ENCODE measurements at regions not wholly inside any gene's neighbourhood (a gene's known extent, or its start where the extent isn't known, plus 50 kb on each side); places are given as distances from the start of the nearest gene placed in this dataset.

DNA sequence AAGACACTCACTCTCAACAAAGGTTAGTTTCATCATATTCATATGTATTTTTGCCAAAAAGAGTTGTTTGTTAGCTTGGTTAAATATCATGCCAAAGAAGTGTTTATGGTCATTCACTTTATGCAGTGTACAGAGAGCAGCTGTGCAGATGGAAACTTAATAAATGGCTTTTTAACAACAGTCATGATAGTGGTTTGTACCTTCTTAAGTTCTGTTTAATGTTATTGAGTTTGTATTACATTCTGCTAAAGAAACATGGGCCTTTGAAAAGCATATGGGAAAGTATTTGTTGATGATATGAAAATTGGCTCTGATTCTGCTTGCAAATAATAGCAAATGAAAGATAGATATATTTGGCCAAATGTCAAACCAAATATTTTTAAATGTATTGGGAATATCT is 607.3 kb downstream of the NCAM2 start:
- DNase-seq (ENCODE audit: low read depth), result no peak

DNA sequence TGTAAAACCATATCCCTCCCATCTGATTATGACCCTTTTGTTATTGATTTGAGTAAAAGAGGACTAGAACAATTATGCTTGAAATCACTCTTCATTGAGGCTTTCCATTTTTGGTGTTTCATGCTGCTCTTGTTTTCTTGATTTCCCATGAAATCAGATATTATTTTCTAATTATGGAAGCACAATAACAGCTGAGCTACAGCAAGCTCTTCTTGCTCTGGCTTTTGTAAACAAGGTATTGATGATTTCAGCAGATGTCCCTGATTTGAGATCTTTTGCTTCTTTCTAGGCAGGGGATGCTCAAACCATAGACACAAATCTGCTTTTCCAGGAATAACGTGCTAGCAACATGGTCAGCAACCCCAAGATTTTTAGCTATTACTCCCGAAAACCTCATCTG is 607.8 kb downstream of the NCAM2 start:
- no peak for DNase-seq (ENCODE audit: low read depth)

DNA sequence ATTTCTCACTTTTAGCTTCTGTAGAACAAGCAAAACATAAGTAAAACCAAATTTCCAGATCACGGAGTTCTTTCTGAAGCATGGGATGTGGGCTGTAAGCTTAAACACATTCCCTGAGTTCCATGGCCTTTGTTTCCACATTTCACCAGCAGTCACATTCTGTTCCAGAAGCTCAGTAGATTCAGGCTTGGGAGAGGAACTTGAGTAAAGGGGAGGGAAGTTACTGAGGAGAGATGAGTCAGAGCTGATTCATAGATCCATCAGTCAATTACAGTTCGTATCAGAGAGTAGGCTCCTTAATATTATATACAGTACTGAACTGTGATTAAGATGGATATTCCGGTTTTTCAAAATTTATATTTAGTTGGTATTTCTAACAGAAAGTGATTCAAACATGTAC is 614.3 kb downstream of the NCAM2 start:
- DNase-seq (ENCODE audit: low read depth), result peak; percentile 75

DNA sequence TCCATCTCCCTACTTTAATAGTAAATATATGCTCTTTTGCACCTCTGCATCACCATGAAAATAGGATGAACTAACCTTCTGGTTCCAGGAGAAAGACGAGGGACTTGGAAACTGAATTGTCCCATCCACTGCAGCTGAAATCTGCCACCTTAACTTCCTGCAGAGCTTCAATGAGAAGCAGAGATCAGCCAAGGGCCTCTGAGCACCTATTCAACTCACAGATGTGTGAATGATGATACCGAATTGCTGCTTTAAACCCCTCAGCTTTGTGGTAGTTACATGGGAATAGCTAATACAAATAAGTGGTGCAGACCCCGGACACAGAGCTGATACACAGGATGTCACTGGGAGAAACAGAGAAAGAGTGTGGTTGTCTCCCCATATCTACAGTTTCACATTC is 616.8 kb downstream of the NCAM2 start:
- DNase-seq (ENCODE audit: low read depth), result no peak

DNA sequence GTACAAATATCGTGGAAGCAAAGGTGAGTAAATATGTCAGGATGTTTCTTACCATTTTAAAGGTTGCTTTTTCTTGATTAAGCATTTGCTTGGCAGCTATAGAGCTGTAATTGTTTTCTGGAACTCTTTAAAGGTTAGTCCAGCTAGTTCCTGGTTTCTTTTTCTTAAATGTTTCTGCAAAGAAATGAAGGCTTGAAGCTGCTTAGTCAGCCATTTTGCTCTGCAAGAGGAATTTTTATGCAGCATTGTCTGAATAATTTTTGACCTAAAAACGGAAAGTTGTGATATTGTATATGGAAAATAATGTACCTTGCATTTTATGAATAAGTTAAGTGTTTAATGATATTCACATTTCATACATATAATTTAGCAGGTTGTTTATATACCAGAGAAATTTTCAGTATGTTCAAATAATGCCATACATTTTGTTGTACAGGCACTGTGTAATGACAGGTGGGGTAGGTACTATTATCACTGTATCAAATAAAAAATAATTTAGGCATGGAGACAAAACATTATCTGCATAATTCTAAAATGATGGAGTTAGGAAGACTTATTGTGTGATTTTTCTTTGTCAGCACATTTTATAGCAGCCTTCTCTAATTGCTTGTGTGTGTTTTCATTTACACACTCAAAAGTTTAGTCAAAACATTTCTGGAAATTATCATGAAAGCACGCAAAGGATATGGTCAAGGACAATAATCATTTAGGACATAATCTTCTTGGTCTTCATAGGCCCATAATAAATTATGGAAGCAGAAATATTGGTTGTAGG is 624.4 kb downstream of the NCAM2 start:
- no peak for DNase-seq (ENCODE audit: low read depth)

DNA sequence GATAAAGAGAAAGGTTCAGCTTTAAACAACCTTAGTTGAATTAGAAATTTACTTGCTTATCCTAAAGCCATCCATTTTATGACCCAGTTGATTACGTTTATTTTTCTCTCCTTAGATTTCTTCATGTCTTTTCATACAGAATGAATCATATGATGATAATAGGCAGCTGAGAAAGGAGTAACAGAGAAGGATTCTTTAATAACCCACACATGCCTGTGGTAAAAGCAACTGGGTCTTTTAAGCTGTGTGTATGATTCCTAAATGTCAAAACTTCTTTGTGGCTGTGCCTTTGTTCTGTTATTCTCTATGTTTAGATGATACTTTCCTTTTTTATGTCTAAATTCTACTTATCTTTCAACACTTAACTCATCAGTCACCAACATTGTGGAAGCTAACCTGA is 626.5 kb downstream of the NCAM2 start:
- peak; percentile 6 for DNase-seq (ENCODE audit: low read depth)

DNA sequence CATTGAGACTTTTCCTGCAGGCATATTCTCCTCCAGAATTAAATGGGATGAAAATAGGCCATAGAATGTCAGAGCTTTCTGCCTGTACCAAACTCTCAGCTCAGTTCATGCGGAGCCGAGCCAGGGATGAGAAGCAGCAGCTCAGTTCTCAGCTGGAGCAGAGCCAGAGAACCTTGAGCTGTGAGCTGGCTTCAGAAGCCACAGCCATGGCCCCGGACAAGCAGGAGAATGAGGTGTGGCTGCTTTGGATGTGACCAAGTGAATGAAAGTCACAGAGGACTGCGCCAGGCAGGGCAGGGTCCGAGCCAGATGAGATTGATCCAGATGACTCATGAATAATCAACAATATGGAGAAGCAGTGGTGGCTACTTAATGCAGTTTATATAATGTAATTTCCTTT is 633.8 kb downstream of the NCAM2 start:
- peak; percentile 40 for DNase-seq (ENCODE audit: low read depth)

DNA sequence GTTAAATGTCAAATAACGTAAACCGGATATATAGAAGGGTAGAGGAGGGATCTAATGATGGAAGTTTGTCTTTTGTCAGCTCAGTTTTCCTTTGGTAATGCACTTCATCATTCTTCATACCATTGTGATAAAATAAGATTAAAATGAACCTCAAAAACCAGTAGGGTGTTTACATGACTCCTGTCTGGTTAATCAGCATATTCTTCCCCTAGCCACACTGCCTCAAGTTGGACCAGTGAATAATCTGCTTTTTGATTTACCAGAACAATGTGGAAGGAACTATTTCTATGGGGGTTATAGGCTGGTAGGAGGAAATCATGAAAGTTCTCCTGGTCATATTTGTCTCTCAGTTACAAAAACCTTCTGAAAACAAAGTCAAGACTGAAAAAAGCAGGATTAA is 634.7 kb downstream of the NCAM2 start:
- DNase-seq (ENCODE audit: low read depth), result no peak

DNA sequence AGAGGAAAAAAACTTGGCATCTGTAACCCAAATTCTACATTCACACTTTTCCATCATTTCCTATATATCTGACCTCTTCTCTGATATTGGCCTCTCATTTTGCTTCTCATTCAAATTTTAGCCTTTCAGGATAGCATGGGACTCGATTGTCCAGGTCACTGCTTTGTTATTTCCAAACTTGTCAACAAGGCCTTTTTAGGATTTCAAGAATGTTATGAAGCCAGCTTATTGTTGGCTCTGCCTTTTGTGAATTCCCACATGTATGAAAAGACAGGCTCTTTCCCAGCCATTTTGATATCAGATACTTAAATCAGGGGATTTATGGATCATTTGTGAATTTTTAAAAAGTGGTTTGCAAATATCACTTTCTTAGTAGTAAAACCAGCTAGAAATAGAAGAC is 663.5 kb downstream of the NCAM2 start:
- no peak for DNase-seq (ENCODE audit: low read depth)

DNA sequence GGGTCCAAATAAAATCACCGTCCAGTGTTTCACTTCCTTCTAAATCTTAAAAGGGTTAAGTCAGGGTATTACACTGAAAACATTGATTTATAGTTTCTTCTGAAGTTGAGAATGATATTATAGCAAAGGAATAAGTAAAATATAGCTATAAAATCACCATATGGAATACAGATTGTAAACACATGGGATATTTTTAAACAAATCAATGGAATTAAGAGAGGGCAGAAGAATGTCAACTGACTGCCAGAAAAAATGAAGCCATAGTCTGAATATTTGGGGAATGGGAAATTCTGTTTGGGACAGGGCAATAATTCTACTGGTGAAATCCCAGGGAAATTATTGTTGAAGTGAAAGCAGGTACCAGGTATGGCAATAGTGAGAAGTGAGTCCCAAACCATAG is 664.6 kb downstream of the NCAM2 start:
- DNase-seq (ENCODE audit: low read depth), result no peak

DNA sequence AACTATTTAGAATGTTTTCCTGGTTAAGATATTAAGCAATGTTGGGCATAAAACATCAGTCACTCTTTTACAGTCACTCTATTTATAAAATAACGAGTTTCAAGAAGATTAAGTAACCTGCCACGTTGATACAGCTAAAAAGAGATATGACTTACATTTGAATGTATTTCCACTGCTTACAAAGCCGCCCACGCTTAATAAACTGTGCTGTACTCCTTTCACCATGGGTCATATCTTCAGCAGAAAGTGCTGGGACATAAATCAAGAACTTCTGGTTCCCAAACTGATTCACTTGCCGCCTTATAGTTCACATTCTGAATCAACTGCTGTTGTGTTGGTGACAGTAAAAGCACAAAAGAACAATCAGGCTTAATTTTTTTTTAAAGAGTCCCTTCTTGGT is 666.7 kb downstream of the NCAM2 start:
- DNase-seq (ENCODE audit: low read depth), result no peak

DNA sequence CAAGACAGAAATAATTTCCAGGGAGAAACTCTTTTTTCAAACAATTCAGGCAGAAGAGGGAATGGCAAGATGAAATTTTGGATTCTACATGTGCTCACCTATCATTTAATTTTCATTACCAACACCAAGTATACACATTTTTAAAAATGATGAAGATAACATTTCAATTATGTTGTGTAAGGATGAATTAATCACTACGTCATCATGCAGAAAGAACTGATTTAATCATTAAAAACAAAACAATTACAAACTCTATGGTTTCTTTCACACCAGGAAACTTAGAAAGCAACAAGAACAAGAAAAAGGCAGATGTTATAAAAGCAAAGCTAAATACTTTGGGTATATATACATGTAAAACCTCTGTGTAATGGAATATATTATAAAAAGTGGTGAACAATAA is 668.5 kb downstream of the NCAM2 start:
- DNase-seq (ENCODE audit: low read depth), result no peak

DNA sequence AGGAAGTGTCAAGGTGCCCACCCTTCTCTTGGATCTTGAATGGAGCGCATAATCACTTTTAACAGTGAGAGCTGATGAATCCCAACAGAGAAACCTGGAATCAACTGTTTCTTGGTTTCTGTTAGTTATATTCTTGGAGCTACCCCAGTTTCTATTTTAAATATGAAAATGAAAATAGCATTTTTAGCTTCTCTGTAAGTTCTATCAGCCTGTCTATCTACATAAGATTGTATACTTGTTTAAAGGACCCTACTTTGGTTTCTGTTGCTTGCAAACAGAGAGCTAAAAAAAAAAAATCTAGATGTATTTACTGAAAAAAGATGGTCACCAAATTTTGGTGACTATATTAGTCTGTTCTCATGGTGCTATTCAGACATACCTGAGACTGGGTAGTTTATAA is 670.0 kb downstream of the NCAM2 start:
- no peak for DNase-seq (ENCODE audit: low read depth)

DNA sequence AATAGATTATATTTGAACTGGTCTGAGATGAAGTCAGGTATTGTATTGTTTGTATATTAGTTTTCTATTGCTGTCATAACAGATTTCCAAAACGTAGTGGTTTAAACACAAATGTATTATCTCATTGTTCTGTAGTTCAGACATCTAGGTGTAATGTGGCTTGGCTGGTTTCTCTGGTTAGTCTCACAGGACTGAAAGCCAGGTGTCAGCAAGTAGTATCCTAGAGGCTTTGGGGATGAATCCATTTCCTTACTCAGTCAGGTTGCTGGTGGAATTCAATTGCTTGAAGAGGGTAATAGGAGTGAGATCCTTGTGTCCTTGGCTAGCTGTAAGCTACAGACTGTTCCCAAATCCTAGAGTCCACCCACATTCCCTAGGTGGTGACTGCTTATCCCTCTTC is 675.8 kb downstream of the NCAM2 start:
- DNase-seq (ENCODE audit: low read depth), result no peak

DNA sequence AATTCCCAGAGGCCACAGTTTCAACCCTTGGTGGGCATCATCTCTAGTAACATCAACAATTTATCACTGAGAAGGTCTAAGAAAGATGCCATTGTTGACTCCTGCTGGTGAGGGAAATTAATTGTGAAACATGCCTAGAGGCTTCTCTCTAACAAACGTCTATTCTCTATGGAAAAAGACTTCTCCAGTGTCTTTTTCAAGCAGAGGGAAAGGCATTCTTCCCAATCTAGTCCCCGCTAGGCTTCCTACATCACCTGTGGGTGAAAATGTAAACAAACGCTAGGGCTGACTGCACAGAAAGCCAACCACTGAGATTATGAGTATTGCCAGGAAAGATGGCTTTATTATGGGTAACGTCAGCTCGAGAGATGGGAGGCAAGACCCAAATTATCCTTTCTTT is 677.4 kb downstream of the NCAM2 start:
- DNase-seq (ENCODE audit: low read depth), result no peak

DNA sequence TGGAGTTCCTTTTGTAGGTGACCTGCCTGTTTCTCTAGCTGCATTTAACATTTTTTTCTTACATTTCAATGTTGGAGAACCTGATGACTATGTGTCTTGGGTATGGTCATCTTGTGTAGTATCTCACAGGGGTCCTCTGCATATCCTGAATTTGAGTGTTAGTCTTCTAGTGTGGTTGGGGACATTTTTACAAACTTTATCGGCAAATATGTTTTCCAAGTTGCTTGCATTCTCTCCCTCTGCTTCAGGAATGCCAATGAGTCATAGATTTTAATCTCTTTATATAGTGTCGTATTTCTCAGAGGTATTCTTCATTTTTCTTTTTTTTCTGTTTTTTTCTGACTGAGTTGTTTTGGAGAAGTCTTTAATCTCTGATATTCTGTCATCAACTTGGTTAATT is 684.0 kb downstream of the NCAM2 start:
- peak; percentile 57 for DNase-seq (ENCODE audit: low read depth)

DNA sequence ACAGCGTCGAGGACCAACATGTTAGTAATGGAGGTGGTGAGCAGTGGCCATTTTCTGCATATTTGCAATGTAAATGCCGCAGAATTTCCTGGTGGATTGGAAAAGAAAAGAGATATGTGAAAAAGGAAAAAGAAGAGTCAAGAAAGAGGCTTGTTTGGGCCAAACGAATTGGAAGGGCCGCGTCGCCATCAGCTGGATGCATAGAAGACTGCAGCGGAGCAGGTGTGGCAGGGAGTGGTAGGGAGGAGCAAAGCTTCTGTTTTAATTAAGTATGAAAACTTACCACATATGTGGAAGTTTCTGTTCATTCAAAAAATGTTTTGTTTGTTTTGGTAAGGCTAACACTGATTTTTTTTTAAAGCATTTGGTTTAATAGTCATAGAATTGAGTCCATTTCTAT is 690.7 kb downstream of the NCAM2 start:
- peak; percentile 48 for DNase-seq (ENCODE audit: low read depth)

DNA sequence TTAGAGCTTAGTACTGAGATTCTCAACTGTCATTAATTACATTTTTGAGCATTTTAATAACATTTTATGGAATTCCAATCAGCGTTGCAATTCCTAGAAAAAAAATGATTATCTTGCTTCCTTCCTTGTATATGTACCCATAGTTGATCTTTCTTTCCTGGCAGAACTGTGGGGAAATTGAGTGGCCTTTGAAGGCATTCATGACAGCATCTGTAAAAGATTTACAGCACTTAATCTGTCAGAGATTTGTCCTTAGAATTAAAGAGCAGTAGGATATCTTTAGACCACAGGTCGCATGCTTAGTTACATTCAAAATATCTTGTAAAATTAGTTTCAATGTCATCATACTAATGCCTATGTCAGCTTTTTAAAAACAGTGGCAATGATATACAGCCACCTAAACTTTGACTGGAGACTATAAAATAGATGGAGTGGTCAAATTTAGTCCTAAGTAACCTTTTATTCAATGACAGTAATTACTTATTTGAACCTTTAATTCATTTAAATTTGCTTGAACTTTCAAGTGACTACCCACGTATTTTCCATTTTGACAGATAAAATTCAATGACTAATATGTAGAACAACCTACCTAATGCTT is 692.0 kb downstream of the NCAM2 start:
- no peak for DNase-seq (ENCODE audit: low read depth)

DNA sequence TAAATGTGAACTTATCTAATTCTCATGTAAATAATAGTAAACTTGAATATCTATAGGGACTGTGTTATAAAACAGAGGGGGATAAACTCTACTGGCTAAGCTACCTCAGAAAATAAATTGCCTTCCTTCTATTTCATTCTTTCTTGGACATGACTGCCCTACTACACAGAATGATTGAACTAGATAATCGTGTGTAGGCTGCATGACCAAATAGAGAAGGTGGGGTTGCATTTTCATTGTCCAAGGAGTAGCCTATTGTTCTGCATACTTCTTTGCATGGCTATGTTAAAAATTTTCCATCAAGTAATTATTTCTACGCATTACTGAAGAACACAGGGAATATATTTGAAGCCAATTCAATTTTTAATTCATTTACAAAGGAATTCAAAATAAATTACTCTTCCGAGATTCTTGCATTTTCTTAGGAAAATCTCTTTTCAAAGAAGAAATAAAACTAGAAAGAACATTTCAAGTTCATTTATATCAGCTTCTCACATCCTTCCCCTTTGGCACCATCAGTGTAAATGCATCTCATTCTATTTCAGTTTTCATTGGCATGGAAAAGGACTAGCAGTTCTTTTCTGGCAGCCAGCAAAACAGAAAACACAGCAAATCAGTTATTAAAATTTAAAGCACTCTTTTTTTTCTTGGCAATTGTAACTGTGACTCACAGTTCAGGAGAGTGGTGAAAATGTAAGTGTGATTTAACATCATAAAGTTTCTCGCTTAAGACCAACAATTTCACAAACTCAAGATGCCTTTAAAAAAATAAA is 714.7 kb downstream of the NCAM2 start:
- DNase-seq (ENCODE audit: low read depth), result peak; percentile 45

DNA sequence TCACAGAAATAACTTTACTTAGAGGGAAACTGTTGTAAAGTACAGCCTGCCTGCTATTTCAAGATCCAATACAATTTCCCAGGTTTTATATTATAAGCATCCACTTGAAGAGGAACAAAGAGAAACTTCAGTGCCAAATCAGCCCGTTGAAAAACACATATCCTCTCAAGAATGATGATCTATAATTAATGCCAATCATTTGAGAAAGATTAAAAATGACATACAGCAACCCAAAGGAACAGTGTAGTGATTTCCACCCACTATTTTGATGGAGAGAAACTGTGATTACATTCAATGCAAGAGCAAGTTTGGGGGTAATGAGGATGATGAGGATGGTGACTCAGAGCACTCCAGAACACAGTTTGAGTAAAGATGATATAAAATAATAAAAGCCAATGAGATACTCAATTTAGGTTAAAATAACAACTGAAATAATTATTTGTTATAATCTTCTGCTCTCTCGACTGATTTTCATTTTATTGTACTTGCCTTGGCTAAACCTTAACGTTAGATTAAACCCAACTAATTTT is 715.5 kb downstream of the NCAM2 start:
- DNase-seq (ENCODE audit: low read depth), result no peak

DNA sequence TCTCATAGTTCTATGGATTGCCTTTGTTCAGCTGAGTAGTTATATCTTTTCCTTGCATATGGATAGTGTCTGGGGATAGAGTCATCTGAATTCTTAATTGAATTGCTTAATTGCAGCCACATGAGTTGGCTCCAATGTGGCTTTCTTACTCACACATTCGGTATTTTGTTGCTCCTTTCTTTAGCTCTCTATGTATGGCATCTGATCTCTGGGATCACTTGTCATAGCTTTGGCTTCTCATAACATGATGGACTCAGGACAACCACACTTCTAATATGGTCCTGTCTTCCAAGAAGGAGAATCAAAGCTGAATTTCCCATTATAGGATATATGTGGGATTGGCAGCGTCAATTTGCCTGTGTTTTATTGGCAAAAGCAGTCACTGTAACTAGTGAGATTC is 716.2 kb downstream of the NCAM2 start:
- peak; percentile 90 for DNase-seq (ENCODE audit: low read depth)

DNA sequence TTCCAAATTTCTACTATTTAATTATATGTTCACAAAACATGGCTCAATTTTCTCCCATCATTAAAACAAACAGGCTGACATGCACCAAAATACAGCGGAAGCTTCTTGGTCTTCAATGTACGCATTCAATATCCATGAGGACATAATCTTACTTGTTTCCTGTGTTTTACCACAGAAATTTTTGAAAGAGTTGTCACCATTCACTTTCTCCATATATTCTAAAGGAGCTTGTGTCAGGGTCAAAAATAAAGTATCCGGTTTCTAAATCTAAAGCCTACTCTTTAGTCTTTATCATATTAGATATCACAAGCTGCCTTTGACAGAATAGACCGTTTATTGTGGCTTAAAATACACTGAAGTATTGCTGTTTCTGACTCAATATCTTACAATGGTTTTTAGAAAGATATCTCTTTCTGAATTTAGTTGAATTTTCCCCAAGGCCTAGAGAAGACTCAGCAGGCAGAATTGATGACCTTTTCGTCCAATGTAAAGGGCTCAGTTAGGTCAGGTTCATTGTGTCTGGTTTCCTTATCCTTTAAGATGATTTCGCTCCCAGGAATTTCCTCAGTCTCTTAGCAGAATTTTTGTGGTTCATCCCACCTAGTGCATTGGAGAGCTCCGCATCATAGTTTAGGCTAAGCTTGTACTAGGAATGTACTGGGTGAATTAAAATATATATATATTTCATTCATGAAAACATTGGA is 717.2 kb downstream of the NCAM2 start:
- DNase-seq (ENCODE audit: low read depth), result peak; percentile 87
